Fibroblast of mammary gland (primary cell): ENCODE measurements at regions not wholly inside any gene's neighbourhood (a gene's known extent, or its start where the extent isn't known, plus 50 kb on each side); places are given as distances from the start of the nearest gene placed in this dataset.

Source experiments
- DNase-seq: peaks from one replicate; pipeline ENCODE4 v3.0.0-alpha.2; 2010; ENCODE audit warnings: low read depth
- H3K4me3 ChIP-seq: 2 replicates; pipeline ENCODE4 v1.5.1; 2011; ENCODE audit warnings: low read depth, mild to moderate bottlenecking, low read length, moderate library complexity; ENCODE audit not compliant: control insufficient read depth
- CTCF ChIP-seq: conservative IDR thresholded peaks from 2 replicates; pipeline ENCODE4 v1.5.1; 2011; ENCODE audit warnings: low read depth, low read length, inconsistent platforms; ENCODE audit not compliant: control insufficient read depth, insufficient read depth

- no peak for TF ChIP-seq CTCF
- no peak for DNase-seq
- H3K4me3 ChIP-seq = no peak overlapping the region
Observed at GRCh38 chr16:8373676-8374431, 216.5 kb downstream of the TMEM114 start.

GRCh38 chr16:8372141-8372540 lies 218.2 kb downstream of the TMEM114 start:
- H3K4me3 ChIP-seq = no peak overlapping the region
- no peak for TF ChIP-seq CTCF
- DNase-seq = no peak

- DNase-seq = peak; percentile 44
- H3K4me3 ChIP-seq = no peak overlapping the region
- no peak for TF ChIP-seq CTCF
Observed at GRCh38 chr16:8370374-8371270, 219.7 kb downstream of the TMEM114 start.

- DNase-seq = no peak
- no peak for TF ChIP-seq CTCF
Observed at GRCh38 chr16:8358937-8359336, 231.4 kb downstream of the TMEM114 start.

GRCh38 chr16:8355675-8356074 lies 234.6 kb downstream of the TMEM114 start:
- no peak for TF ChIP-seq CTCF
- no peak for DNase-seq
- H3K4me3 ChIP-seq = no peak overlapping the region

More at GRCh38 chr16:8358937-8359336, 231.4 kb downstream of the TMEM114 start:
- no peak overlapping the region for H3K4me3 ChIP-seq

- no peak for TF ChIP-seq CTCF
- DNase-seq = no peak
- H3K4me3 ChIP-seq = no peak overlapping the region
Observed at GRCh38 chr16:8346294-8346693, 244.0 kb downstream of the TMEM114 start.
